HCT116 (cell line): ENCODE measurements at regions not wholly inside any gene's neighbourhood (a gene's known extent, or its start where the extent isn't known, plus 50 kb on each side); places are given as distances from the start of the nearest gene placed in this dataset.

Source experiments
- ATAC-seq: fragments of 200-7000 bp; cut with Tn5 transposase; 2 replicates; pipeline ENCODE4 v1.9.1; 2020; ENCODE audit warnings: mild to moderate bottlenecking, moderate library complexity
- BruUV-seq: library from RNA; stranded (reverse); fragments of 400-500 nt; replicated peaks from 2 replicates; lab custom pipeline; 2021; lab: Mats Ljungman, UMichigan
- CTCF ChIA-PET: fragments of 300-600 bp; sonication (Branson Sonifier 250); formaldehyde crosslinking; loops from one replicate; lab custom pipeline; 2021; ENCODE audit warnings: antibody characterized with exemption; lab: Charles Lee
- POLR2A ChIA-PET: fragments of 300-600, 350-600 bp; sonication (Branson Sonifier 250); formaldehyde crosslinking; loops from one replicate; lab custom pipeline; 2021; ENCODE audit warnings: antibody characterized with exemption; lab: Charles Lee
- RAD21 ChIA-PET, 2 experiments: fragments of 300-600 bp; sonication (Branson Sonifier 250); formaldehyde crosslinking; loops; one replicate each; lab custom pipeline; 2023; ENCODE audit warnings: low total read pairs in 2 of 2; ENCODE audit not compliant: uncharacterized antibody in 2 of 2, unreplicated experiment in 2 of 2, low non-redundant PET in 1 of 2; lab: Charles Lee
- DNase-seq: peaks from one replicate; pipeline ENCODE4 v3.0.0-alpha.2; 2010; ENCODE audit warnings: low read depth, low spot score
- H2AFZ ChIP-seq: fragments of 200-600 bp; shearing (Covaris generic), sonication (generic); 2 replicates; pipeline ENCODE4 v1.6.1; 2017; ENCODE audit warnings: low read depth, mixed run types, mixed read lengths, antibody characterized with exemption, low read length; ENCODE audit not compliant: poor library complexity, severe bottlenecking
- H3K27ac ChIP-seq: 2 replicates; pipeline ENCODE4 v1.5.1; 2012; ENCODE audit warnings: low read depth, low read length
- H3K27me3 ChIP-seq: fragments of 200-600 bp; sonication (generic); 2 replicates; pipeline ENCODE4 v1.6.1; 2016; ENCODE audit warnings: mixed run types, low read length, mixed read lengths; ENCODE audit not compliant: insufficient read depth
- H3K36me3 ChIP-seq, 2 experiments: fragments of 200-500 bp in 1 of 2; fragments of 200-600 bp in 1 of 2; sonication (Bioruptor generic) in 1 of 2; sonication (generic) in 1 of 2; 2 replicates each; pipeline versions ENCODE4 v1.5.1 to v1.6.1; 2014 to 2016; ENCODE audit warnings: low read length in 2 of 2, inconsistent platforms in 1 of 2, mixed read lengths in 1 of 2, mixed run types in 1 of 2; ENCODE audit not compliant: insufficient read depth in 2 of 2, control insufficient read depth in 1 of 2
- H3K4me1 ChIP-seq, 2 experiments: fragments of 200-600 bp in 1 of 2; sonication (generic) in 1 of 2; 2 replicates each; pipeline versions ENCODE4 v1.5.1 to v1.6.1; 2012 to 2017; ENCODE audit warnings: low read length in 2 of 2, inconsistent platforms in 1 of 2, mild to moderate bottlenecking in 1 of 2, mixed read lengths in 1 of 2, mixed run types in 1 of 2, moderate library complexity in 1 of 2; ENCODE audit not compliant: insufficient read depth in 2 of 2, control insufficient read depth in 1 of 2
- H3K4me2 ChIP-seq: fragments of 200-600 bp; sonication (generic); 2 replicates; pipeline ENCODE4 v1.6.1; 2017; ENCODE audit warnings: mixed run types, low read length, mixed read lengths
- H3K4me3 ChIP-seq, 2 experiments: fragments of 200-600 bp in 1 of 2; sonication (generic) in 1 of 2; replicated peaks in 1 of 2; 2 replicates each; pipeline ENCODE4 v1.5.1; 2011 to 2016; ENCODE audit warnings: low read length in 2 of 2, control low read depth in 1 of 2, low read depth in 1 of 2, mild to moderate bottlenecking in 1 of 2, mixed read lengths in 1 of 2, mixed run types in 1 of 2
- H3K79me2 ChIP-seq: fragments of 200-600 bp; sonication (generic); 2 replicates; pipeline ENCODE4 v1.6.1; 2017; ENCODE audit warnings: mild to moderate bottlenecking, mixed run types, low read length, moderate library complexity, mixed read lengths; ENCODE audit not compliant: insufficient read depth
- H3K9ac ChIP-seq: fragments of 200-600 bp; sonication (generic); 2 replicates; pipeline ENCODE4 v1.6.1; 2016; ENCODE audit warnings: low read length, mixed read lengths
- H3K9me2 ChIP-seq: fragments of 200-600 bp; sonication (generic), shearing (Covaris generic); 2 replicates; pipeline ENCODE4 v1.6.1; 2017; ENCODE audit warnings: mixed run types, mild to moderate bottlenecking, moderate library complexity; ENCODE audit not compliant: insufficient read depth
- H3K9me3 ChIP-seq, 2 experiments: fragments of 200-500 bp in 1 of 2; fragments of 200-600 bp in 1 of 2; sonication (Bioruptor generic) in 1 of 2; sonication (generic) in 1 of 2; 2 replicates each; pipeline ENCODE4 v1.6.1; 2014 to 2017; ENCODE audit warnings: low read length in 2 of 2, mixed read lengths in 2 of 2, inconsistent platforms in 1 of 2, low read depth in 1 of 2, mild to moderate bottlenecking in 1 of 2, mixed run types in 1 of 2, moderate library complexity in 1 of 2; ENCODE audit not compliant: control insufficient read depth in 1 of 2, insufficient read depth in 1 of 2
- H4K20me1 ChIP-seq: fragments of 200-600 bp; sonication (generic), shearing (Covaris generic); 2 replicates; pipeline ENCODE4 v1.6.1; 2017; ENCODE audit warnings: mixed run types, mild to moderate bottlenecking, moderate library complexity; ENCODE audit not compliant: insufficient read depth
- CEBPB ChIP-seq: IDR thresholded peaks from 2 replicates; pipeline ENCODE4 v1.6.1; 2012; ENCODE audit warnings: low read depth
- CTCF ChIP-seq, 3 experiments: fragments of 200-600 bp in 1 of 3; sonication (generic) in 1 of 3; IDR thresholded peaks in 2 of 3; conservative IDR thresholded peaks in 1 of 3; 2 replicates each; pipeline ENCODE4 v1.5.1; 2012 to 2017; ENCODE audit warnings: low read depth in 2 of 3, low read length in 2 of 3, antibody characterized with exemption in 1 of 3, borderline replicate concordance in 1 of 3, control low read depth in 1 of 3, mild to moderate bottlenecking in 1 of 3, mixed read lengths in 1 of 3, mixed run types in 1 of 3, moderate library complexity in 1 of 3; ENCODE audit not compliant: insufficient read depth in 1 of 3
- EGR1 ChIP-seq: IDR thresholded peaks from 2 replicates; pipeline ENCODE4 v1.6.1; 2012; ENCODE audit warnings: low read depth
- ELF1 ChIP-seq: IDR thresholded peaks from 2 replicates; pipeline ENCODE4 v1.6.1; 2012; ENCODE audit warnings: low read depth, borderline replicate concordance
- EZH2phosphoT487 ChIP-seq: fragments of 200-600 bp; IDR thresholded peaks from 2 replicates; pipeline ENCODE4 v1.6.1; 2018; ENCODE audit warnings: antibody characterized with exemption, borderline replicate concordance
- FOSL1 ChIP-seq: IDR thresholded peaks from 2 replicates; pipeline ENCODE4 v1.6.1; 2012; ENCODE audit warnings: low read depth
- JUND ChIP-seq: IDR thresholded peaks from 2 replicates; pipeline ENCODE4 v1.6.1; 2012
- MAX ChIP-seq: IDR thresholded peaks from 2 replicates; pipeline ENCODE4 v1.6.1; 2012
- POLR2A ChIP-seq: IDR thresholded peaks from 2 replicates; pipeline ENCODE4 v1.7.0; 2011; ENCODE audit warnings: borderline replicate concordance; ENCODE audit not compliant: insufficient read depth, insufficient read length; ENCODE audit errors: extremely low read depth
- POLR2AphosphoS5 ChIP-seq: IDR thresholded peaks from 2 replicates; pipeline ENCODE4 v1.6.1; 2011; ENCODE audit warnings: mild to moderate bottlenecking, low read depth, low read length, moderate library complexity
- RAD21 ChIP-seq: IDR thresholded peaks from 2 replicates; pipeline ENCODE4 v1.6.1; 2012; ENCODE audit warnings: low read depth, mild to moderate bottlenecking
- SP1 ChIP-seq: IDR thresholded peaks from 2 replicates; pipeline ENCODE4 v1.6.1; 2012; ENCODE audit warnings: low read depth
- SRF ChIP-seq: IDR thresholded peaks from 2 replicates; pipeline ENCODE4 v1.6.1; 2012; ENCODE audit warnings: low read depth
- YY1 ChIP-seq: IDR thresholded peaks from 2 replicates; pipeline ENCODE4 v1.6.1; 2011; ENCODE audit warnings: low read length, low read depth, moderate library complexity, mild to moderate bottlenecking; ENCODE audit not compliant: insufficient replicate concordance; ENCODE audit errors: extremely low read depth
- ZNF274 ChIP-seq: fragments of 200-500 bp; sonication (Bioruptor generic); IDR thresholded peaks from 2 replicates; pipeline ENCODE4 v1.6.1; 2014; ENCODE audit warnings: mild to moderate bottlenecking, low read depth, low read length, inconsistent platforms
- intact Hi-C: fragments of 100-400 bp; cut with micrococcal nuclease; formaldehyde crosslinking; loops from 2 replicates; pipeline ENCODE4 v1.10.0; 2022
- TF ChIP-seq, protein P1 (sequence below): IDR thresholded peaks from 2 replicates; pipeline ENCODE4 v1.6.1; 2011; ENCODE audit warnings: mild to moderate bottlenecking, low read length, moderate library complexity; ENCODE audit not compliant: insufficient replicate concordance; ENCODE audit errors: extremely low read depth

- Histone ChIP-seq H3K4me3 (no peak overlapping the region), H3K4me1 (no peaks in the 10 kb centered on the region), H3K36me3 (no peaks in the 10 kb centered on the region), H3K9ac (no peak overlapping the region), H3K27me3 (no peaks in the 10 kb centered on the region), H2AFZ (no peak overlapping the region), H3K79me2 (no peaks in the 10 kb centered on the region), H4K20me1 (no peaks in the 10 kb centered on the region), H3K9me2 (no peaks in the 10 kb centered on the region), H3K4me2 (no peak overlapping the region), H3K9me3 (no peaks in the 10 kb centered on the region), H3K27ac (no peak overlapping the region)
- no peak for DNase-seq
- ATAC-seq: no peak
- intact Hi-C loops: no loop called here
- ChIA-PET POLR2A (no interaction called here), CTCF (no interaction called here), RAD21 (no interaction called here)
- no TSS peak for BruUV-seq
- TF ChIP-seq JUND (no peak), EGR1 (no peak), MAX (no peak), ELF1 (no peak), RAD21 (no peak), CEBPB (no peak), YY1 (no peak), POLR2A (no peak), POLR2AphosphoS5 (no peak), CTCF (IDR thresholded peaks at IDR 0.05 in 2 of 3, conservative IDR thresholded peaks at IDR 0.05 in 1 of 3; ENCODE audit: borderline replicate concordance in 1 of 3, insufficient read depth in 1 of 3, low read depth in 2 of 3, low read length in 2 of 3) (no peak), ZNF274 (no peak), SP1 (no peak), SRF (no peak), EZH2phosphoT487 (no peak), FOSL1 (no peak)
- TF ChIP-seq, protein P1, sequence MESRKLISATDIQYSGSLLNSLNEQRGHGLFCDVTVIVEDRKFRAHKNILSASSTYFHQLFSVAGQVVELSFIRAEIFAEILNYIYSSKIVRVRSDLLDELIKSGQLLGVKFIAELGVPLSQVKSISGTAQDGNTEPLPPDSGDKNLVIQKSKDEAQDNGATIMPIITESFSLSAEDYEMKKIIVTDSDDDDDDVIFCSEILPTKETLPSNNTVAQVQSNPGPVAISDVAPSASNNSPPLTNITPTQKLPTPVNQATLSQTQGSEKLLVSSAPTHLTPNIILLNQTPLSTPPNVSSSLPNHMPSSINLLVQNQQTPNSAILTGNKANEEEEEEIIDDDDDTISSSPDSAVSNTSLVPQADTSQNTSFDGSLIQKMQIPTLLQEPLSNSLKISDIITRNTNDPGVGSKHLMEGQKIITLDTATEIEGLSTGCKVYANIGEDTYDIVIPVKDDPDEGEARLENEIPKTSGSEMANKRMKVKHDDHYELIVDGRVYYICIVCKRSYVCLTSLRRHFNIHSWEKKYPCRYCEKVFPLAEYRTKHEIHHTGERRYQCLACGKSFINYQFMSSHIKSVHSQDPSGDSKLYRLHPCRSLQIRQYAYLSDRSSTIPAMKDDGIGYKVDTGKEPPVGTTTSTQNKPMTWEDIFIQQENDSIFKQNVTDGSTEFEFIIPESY: no peak
Measured at GRCh38 chr1:217076902-217077301, 353.7 kb upstream of the ESRRG start.
